Loucy (cell line): ENCODE measurements at regions not wholly inside any gene's neighbourhood (a gene's known extent, or its start where the extent isn't known, plus 50 kb on each side); places are given as distances from the start of the nearest gene placed in this dataset.

Experiments
- H2AFZ ChIP-seq: fragments of 200-600 bp; sonication (generic); 2 replicates; pipeline ENCODE4 v1.6.0; 2016; ENCODE audit warnings: antibody characterized with exemption, mild to moderate bottlenecking, low read length, moderate library complexity
- H3F3A ChIP-seq: fragments of 200-600 bp; 2 replicates; pipeline ENCODE4 v1.6.0; 2016; ENCODE audit warnings: antibody characterized with exemption, low read depth, mild to moderate bottlenecking
- H3K27me3 ChIP-seq: fragments of 200-600 bp; sonication (generic); 2 replicates; pipeline ENCODE4 v1.6.1; 2014; ENCODE audit warnings: low read length, mild to moderate bottlenecking; ENCODE audit not compliant: insufficient read depth, poor library complexity, severe bottlenecking
- H3K36me3 ChIP-seq: fragments of 200-600 bp; sonication (generic); 2 replicates; pipeline ENCODE4 v1.6.1; 2016; ENCODE audit warnings: low read length; ENCODE audit not compliant: insufficient read depth
- H3K4me1 ChIP-seq: fragments of 200-600 bp; sonication (generic); 2 replicates; pipeline ENCODE4 v1.5.1; 2014; ENCODE audit warnings: low read length, mild to moderate bottlenecking; ENCODE audit not compliant: insufficient read depth, poor library complexity, severe bottlenecking
- H3K4me2 ChIP-seq: fragments of 200-600 bp; sonication (generic); 2 replicates; pipeline ENCODE4 v1.6.0; 2014; ENCODE audit warnings: antibody characterized with exemption, low read length, low read depth, mild to moderate bottlenecking; ENCODE audit not compliant: poor library complexity, severe bottlenecking
- H3K4me3 ChIP-seq: fragments of 200-600 bp; sonication (generic); 2 replicates; pipeline ENCODE4 v1.5.1; 2014; ENCODE audit warnings: low read length, mild to moderate bottlenecking, mixed read lengths; ENCODE audit not compliant: poor library complexity, severe bottlenecking
- H3K79me2 ChIP-seq: fragments of 200-600 bp; sonication (generic); 2 replicates; pipeline ENCODE4 v1.6.1; 2014; ENCODE audit warnings: low read length; ENCODE audit not compliant: insufficient read depth
- H3K9ac ChIP-seq: fragments of 200-600 bp; sonication (generic); 2 replicates; pipeline ENCODE4 v1.6.0; 2014; ENCODE audit warnings: mild to moderate bottlenecking, low read depth, low read length, moderate library complexity; ENCODE audit not compliant: poor library complexity, severe bottlenecking
- H3K9me2 ChIP-seq: fragments of 200-600 bp; sonication (generic); replicated peaks from 2 replicates; pipeline ENCODE4 v1.6.1; 2016; ENCODE audit warnings: low read depth, low read length, mixed read lengths
- H3K9me3 ChIP-seq: fragments of 200-600 bp; sonication (generic); 2 replicates; pipeline ENCODE4 v1.6.1; 2014; ENCODE audit warnings: mild to moderate bottlenecking, antibody characterized with exemption, low read length, low read depth; ENCODE audit not compliant: insufficient read depth
- H4K20me1 ChIP-seq: fragments of 200-600 bp; sonication (generic); 2 replicates; pipeline ENCODE4 v1.6.0; 2014; ENCODE audit warnings: antibody characterized with exemption, low read length, mild to moderate bottlenecking; ENCODE audit not compliant: insufficient read depth, poor library complexity, severe bottlenecking
- CTCF ChIP-seq: fragments of 200-600 bp; sonication (generic); conservative IDR thresholded peaks from 2 replicates; pipeline ENCODE4 v1.5.1; 2014; ENCODE audit warnings: mild to moderate bottlenecking, antibody characterized with exemption, low read length
- EZH2phosphoT487 ChIP-seq: fragments of 200-600 bp; IDR thresholded peaks from 2 replicates; pipeline ENCODE4 v1.6.1; 2018; ENCODE audit warnings: antibody characterized with exemption, mild to moderate bottlenecking, moderate library complexity, borderline replicate concordance

GRCh38 chr5:68627001-68627400 lies 411.4 kb downstream of the PIK3R1 start:
- TF ChIP-seq EZH2phosphoT487 (no peak), CTCF (no peak)
- H3F3A ChIP-seq = no peaks in the 10 kb centered on the region

GRCh38 chr5:68628082-68628814 lies 412.7 kb downstream of the PIK3R1 start:
- Histone ChIP-seq H3K9ac (no peak overlapping the region), H3F3A (no peaks in the 10 kb centered on the region), H4K20me1 (no peaks in the 10 kb centered on the region), H2AFZ (no peak overlapping the region), H3K79me2 (no peaks in the 10 kb centered on the region), H3K4me3 (no peak overlapping the region), H3K4me2 (no peak overlapping the region), H3K9me2 (no peaks in the 10 kb centered on the region), H3K36me3 (no peaks in the 10 kb centered on the region), H3K9me3 (no peaks in the 10 kb centered on the region), H3K27me3 (no peaks in the 10 kb centered on the region), H3K4me1 (no peaks in the 10 kb centered on the region)
- TF ChIP-seq CTCF = no peak
- no peak for TF ChIP-seq EZH2phosphoT487

More at GRCh38 chr5:68627001-68627400, 411.4 kb downstream of the PIK3R1 start:
- Histone ChIP-seq H3K4me1 (no peaks in the 10 kb centered on the region), H2AFZ (no peak overlapping the region), H3K27me3 (no peaks in the 10 kb centered on the region), H3K36me3 (no peaks in the 10 kb centered on the region), H3K9me3 (no peaks in the 10 kb centered on the region), H3K4me2 (no peak overlapping the region), H3K9ac (no peak overlapping the region), H3K4me3 (no peak overlapping the region), H3K79me2 (no peaks in the 10 kb centered on the region), H3K9me2 (no peaks in the 10 kb centered on the region), H4K20me1 (no peaks in the 10 kb centered on the region)

- Histone ChIP-seq H3K27me3 (no peaks in the 10 kb centered on the region), H3K9me2 (no peaks in the 10 kb centered on the region), H3K4me2 (no peak overlapping the region), H3K36me3 (no peaks in the 10 kb centered on the region), H3K9me3 (no peaks in the 10 kb centered on the region), H3K4me3 (no peak overlapping the region), H3K4me1 (no peaks in the 10 kb centered on the region), H4K20me1 (no peaks in the 10 kb centered on the region), H3F3A (no peaks in the 10 kb centered on the region), H3K79me2 (no peaks in the 10 kb centered on the region), H2AFZ (no peak overlapping the region), H3K9ac (no peak overlapping the region)
- TF ChIP-seq CTCF (no peak), EZH2phosphoT487 (no peak)
Measured at GRCh38 chr5:68630354-68630753, 414.8 kb downstream of the PIK3R1 start.
